ENCODE measurements at regions not wholly inside any gene's neighbourhood (a gene's known extent, or its start where the extent isn't known, plus 50 kb on each side); places are given as distances from the start of the nearest gene placed in this dataset.

DNA sequence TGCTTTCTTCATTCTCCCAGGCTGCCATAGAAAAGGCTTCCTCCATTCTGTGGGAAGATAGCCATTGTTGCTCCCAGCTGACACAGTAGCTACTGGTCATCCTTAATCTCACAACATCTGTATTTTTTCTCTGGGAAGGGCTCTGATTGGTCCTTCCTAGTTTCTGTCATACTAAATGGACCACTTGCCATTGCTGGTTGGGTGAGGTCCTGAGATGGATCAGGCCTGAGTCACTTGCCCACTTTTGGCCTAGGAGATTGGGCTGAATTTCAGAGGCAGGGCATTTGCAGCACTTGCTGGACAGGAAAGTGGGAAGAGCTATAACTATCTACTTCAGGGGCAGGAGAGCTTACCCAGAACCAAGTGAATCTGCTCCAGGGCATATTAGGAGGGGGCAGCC is 106.5 kb upstream of the PROK2 start:
- Histone ChIP-seq H3K4me1 (ENCODE audit: control insufficient read depth, insufficient read depth, low read length) (no peaks in the 10 kb centered on the region), H3K9me3 (ENCODE audit: control insufficient read depth, low read depth, low read length) (no peaks in the 10 kb centered on the region), H3K4me3 (ENCODE audit: low read length) (no peak overlapping the region), H3K27ac (ENCODE audit: low read length) (no peak overlapping the region), H3K27me3 (ENCODE audit: control insufficient read depth, insufficient read depth, low read length) (peaks cover 19% of the 10 kb centered on the region), H3K36me3 (ENCODE audit: control insufficient read depth, insufficient read depth, low read length) (no peaks in the 10 kb centered on the region)
- no peak for DNase-seq

GRCh38 chr3:71890356-71890931 is 105.5 kb upstream of the PROK2 start:
- no peak overlapping the region for H3K27ac ChIP-seq (ENCODE audit: low read length)
- 75% methylated on average over 2 of the region's 4 CpGs for WGBS (ENCODE audit: insufficient coverage, low lambda C conversion rate)
- no peak for DNase-seq
- peaks cover 13% of the 10 kb centered on the region for H3K27me3 ChIP-seq (ENCODE audit: control insufficient read depth, insufficient read depth, low read length)
- no peaks in the 10 kb centered on the region for H3K4me1 ChIP-seq (ENCODE audit: control insufficient read depth, insufficient read depth, low read length)
- no peak overlapping the region for H3K4me3 ChIP-seq (ENCODE audit: low read length)
- H3K9me3 ChIP-seq (ENCODE audit: control insufficient read depth, low read depth, low read length), result no peaks in the 10 kb centered on the region
- no peaks in the 10 kb centered on the region for H3K36me3 ChIP-seq (ENCODE audit: control insufficient read depth, insufficient read depth, low read length)

- 80% methylated on average over 2 of the region's 2 CpGs for WGBS (ENCODE audit: insufficient coverage, low lambda C conversion rate)
- no peak overlapping the region for H3K4me3 ChIP-seq (ENCODE audit: low read length)
These were observed 102.3 kb upstream of the PROK2 start for GRCh38 chr3:71887256-71887655.

GRCh38 chr3:71885006-71885405 is 100.1 kb upstream of the PROK2 start:
- Histone ChIP-seq H3K27ac (ENCODE audit: low read length) (no peak overlapping the region), H3K27me3 (ENCODE audit: control insufficient read depth, insufficient read depth, low read length) (peaks cover 6% of the 10 kb centered on the region), H3K4me3 (ENCODE audit: low read length) (no peak overlapping the region), H3K9me3 (ENCODE audit: control insufficient read depth, low read depth, low read length) (no peaks in the 10 kb centered on the region), H3K4me1 (ENCODE audit: control insufficient read depth, insufficient read depth, low read length) (peaks cover 5% of the 10 kb centered on the region), H3K36me3 (ENCODE audit: control insufficient read depth, insufficient read depth, low read length) (no peaks in the 10 kb centered on the region)
- no peak for DNase-seq

More at GRCh38 chr3:71887256-71887655, 102.3 kb upstream of the PROK2 start:
- no peaks in the 10 kb centered on the region for H3K36me3 ChIP-seq (ENCODE audit: control insufficient read depth, insufficient read depth, low read length)
- no peaks in the 10 kb centered on the region for H3K9me3 ChIP-seq (ENCODE audit: control insufficient read depth, low read depth, low read length)
- H3K27me3 ChIP-seq (ENCODE audit: control insufficient read depth, insufficient read depth, low read length), result peaks cover 13% of the 10 kb centered on the region
- no peak for DNase-seq
- no peaks in the 10 kb centered on the region for H3K4me1 ChIP-seq (ENCODE audit: control insufficient read depth, insufficient read depth, low read length)
- H3K27ac ChIP-seq (ENCODE audit: low read length), result no peak overlapping the region

DNA sequence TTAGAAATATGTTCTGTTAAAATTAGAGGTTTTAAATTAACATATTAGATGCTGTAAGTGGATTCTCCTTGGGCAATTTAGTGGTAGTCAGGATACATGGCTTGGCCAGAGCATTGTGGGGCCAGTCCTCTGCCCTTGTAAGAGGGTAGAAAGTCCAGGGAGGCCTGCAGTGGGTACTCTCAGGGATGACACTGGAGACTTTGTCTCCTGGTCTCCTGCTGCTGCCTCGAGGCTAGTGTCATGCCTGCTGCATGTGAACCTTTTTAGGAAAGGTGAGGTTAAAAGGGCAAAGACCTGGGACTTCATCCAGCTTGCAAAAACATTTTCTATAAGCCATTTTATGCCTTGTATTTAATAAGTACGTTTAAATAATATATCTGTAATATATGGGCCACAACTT is 96.8 kb upstream of the PROK2 start:
- peak; percentile 52 to 79 for DNase-seq
- H3K4me3 ChIP-seq (ENCODE audit: low read length), result no peak overlapping the region
- H3K27ac ChIP-seq (ENCODE audit: low read length), result no peak overlapping the region
- WGBS (ENCODE audit: insufficient coverage, low lambda C conversion rate), result no CpG with 5 or more reads among the region's 2 CpGs
- H3K27me3 ChIP-seq (ENCODE audit: control insufficient read depth, insufficient read depth, low read length), result no peaks in the 10 kb centered on the region
- H3K4me1 ChIP-seq (ENCODE audit: control insufficient read depth, insufficient read depth, low read length), result peaks cover 5% of the 10 kb centered on the region
- H3K36me3 ChIP-seq (ENCODE audit: control insufficient read depth, insufficient read depth, low read length), result no peaks in the 10 kb centered on the region
- no peaks in the 10 kb centered on the region for H3K9me3 ChIP-seq (ENCODE audit: control insufficient read depth, low read depth, low read length)

- H3K36me3 ChIP-seq (ENCODE audit: control insufficient read depth, insufficient read depth, low read length), result no peaks in the 10 kb centered on the region
- peaks cover 5% of the 10 kb centered on the region for H3K4me1 ChIP-seq (ENCODE audit: control insufficient read depth, insufficient read depth, low read length)
- peak overlapping the region; percentile 9 for H3K27ac ChIP-seq (ENCODE audit: low read length)
- H3K4me3 ChIP-seq (ENCODE audit: low read length), result no peak overlapping the region
- H3K9me3 ChIP-seq (ENCODE audit: control insufficient read depth, low read depth, low read length), result no peaks in the 10 kb centered on the region
- no peak for DNase-seq
- WGBS (ENCODE audit: insufficient coverage, low lambda C conversion rate), result no CpG with 5 or more reads among the region's 2 CpGs
- no peaks in the 10 kb centered on the region for H3K27me3 ChIP-seq (ENCODE audit: control insufficient read depth, insufficient read depth, low read length)
These were observed 96.1 kb upstream of the PROK2 start for GRCh38 chr3:71881041-71881440.

GRCh38 chr3:71879089-71879488 is 94.1 kb upstream of the PROK2 start:
- peaks cover 5% of the 10 kb centered on the region for H3K4me1 ChIP-seq (ENCODE audit: control insufficient read depth, insufficient read depth, low read length)
- no peak for DNase-seq
- no peaks in the 10 kb centered on the region for H3K9me3 ChIP-seq (ENCODE audit: control insufficient read depth, low read depth, low read length)
- no peak overlapping the region for H3K27ac ChIP-seq (ENCODE audit: low read length)
- no peaks in the 10 kb centered on the region for H3K27me3 ChIP-seq (ENCODE audit: control insufficient read depth, insufficient read depth, low read length)
- no peaks in the 10 kb centered on the region for H3K36me3 ChIP-seq (ENCODE audit: control insufficient read depth, insufficient read depth, low read length)
- WGBS (ENCODE audit: insufficient coverage, low lambda C conversion rate), result no CpG with 5 or more reads among the region's 9 CpGs
- no peak overlapping the region for H3K4me3 ChIP-seq (ENCODE audit: low read length)

- H3K4me1 ChIP-seq (ENCODE audit: control insufficient read depth, insufficient read depth, low read length), result peaks cover 5% of the 10 kb centered on the region
- no peaks in the 10 kb centered on the region for H3K36me3 ChIP-seq (ENCODE audit: control insufficient read depth, insufficient read depth, low read length)
- no peaks in the 10 kb centered on the region for H3K27me3 ChIP-seq (ENCODE audit: control insufficient read depth, insufficient read depth, low read length)
- no peak for DNase-seq
- H3K4me3 ChIP-seq (ENCODE audit: low read length), result no peak overlapping the region
- no peak overlapping the region for H3K27ac ChIP-seq (ENCODE audit: low read length)
- WGBS (ENCODE audit: insufficient coverage, low lambda C conversion rate), result no CpG with 5 or more reads among the region's 8 CpGs
- no peaks in the 10 kb centered on the region for H3K9me3 ChIP-seq (ENCODE audit: control insufficient read depth, low read depth, low read length)
These were observed 91.5 kb upstream of the PROK2 start for GRCh38 chr3:71876135-71877105.

GRCh38 chr3:71875461-71875947 is 90.6 kb upstream of the PROK2 start:
- Histone ChIP-seq H3K4me1 (ENCODE audit: control insufficient read depth, insufficient read depth, low read length) (no peaks in the 10 kb centered on the region), H3K27ac (ENCODE audit: low read length) (no peak overlapping the region), H3K4me3 (ENCODE audit: low read length) (no peak overlapping the region), H3K9me3 (ENCODE audit: control insufficient read depth, low read depth, low read length) (no peaks in the 10 kb centered on the region), H3K36me3 (ENCODE audit: control insufficient read depth, insufficient read depth, low read length) (no peaks in the 10 kb centered on the region), H3K27me3 (ENCODE audit: control insufficient read depth, insufficient read depth, low read length) (no peaks in the 10 kb centered on the region)
- DNase-seq, result peak; percentile 56 to 59
- WGBS (ENCODE audit: insufficient coverage, low lambda C conversion rate), result 100% methylated on average over 1 of the region's 4 CpGs

- DNase-seq, result no peak
- Histone ChIP-seq H3K4me3 (ENCODE audit: low read length) (no peak overlapping the region), H3K9me3 (ENCODE audit: control insufficient read depth, low read depth, low read length) (no peaks in the 10 kb centered on the region), H3K27ac (ENCODE audit: low read length) (no peak overlapping the region), H3K4me1 (ENCODE audit: control insufficient read depth, insufficient read depth, low read length) (no peaks in the 10 kb centered on the region), H3K27me3 (ENCODE audit: control insufficient read depth, insufficient read depth, low read length) (peaks cover 2% of the 10 kb centered on the region), H3K36me3 (ENCODE audit: control insufficient read depth, insufficient read depth, low read length) (no peaks in the 10 kb centered on the region)
- WGBS (ENCODE audit: insufficient coverage, low lambda C conversion rate), result 100% methylated on average over 1 of the region's 4 CpGs
These were observed 89.7 kb upstream of the PROK2 start for GRCh38 chr3:71874618-71875017.
